GM23338 (cell line): ENCODE measurements at regions not wholly inside any gene's neighbourhood (a gene's known extent, or its start where the extent isn't known, plus 50 kb on each side); places are given as distances from the start of the nearest gene placed in this dataset.

Source experiments
- ATAC-seq: fragments of 200-7000 bp; cut with Tn5 transposase; 3 replicates; pipeline ENCODE4 v1.9.1; 2020
- DNase-seq: peaks from one replicate; pipeline ENCODE4 v3.0.0-alpha.2; 2015; ENCODE audit warnings: low spot score
- H2AFZ ChIP-seq: fragments of 200-600 bp; sonication (generic); 2 replicates; pipeline ENCODE4 v1.8.0; 2016; ENCODE audit warnings: antibody characterized with exemption, mild to moderate bottlenecking, moderate library complexity
- H3F3A ChIP-seq: fragments of 200-600 bp; sonication (generic); replicated peaks from 2 replicates; pipeline ENCODE4 v1.8.0; 2017; ENCODE audit warnings: antibody characterized with exemption, mixed run types, low read depth
- H3K27ac ChIP-seq: fragments of 200-600 bp; sonication (generic); 2 replicates; pipeline ENCODE4 v1.6.1; 2016; ENCODE audit warnings: low read depth
- H3K27me3 ChIP-seq: fragments of 200-600 bp; sonication (generic); 2 replicates; pipeline ENCODE4 v1.8.0; 2016; ENCODE audit warnings: mild to moderate bottlenecking, mixed run types, moderate library complexity; ENCODE audit not compliant: insufficient read depth
- H3K36me3 ChIP-seq: fragments of 200-600 bp; sonication (generic); 2 replicates; pipeline ENCODE4 v1.8.0; 2016; ENCODE audit warnings: mild to moderate bottlenecking; ENCODE audit not compliant: insufficient read depth
- H3K4me1 ChIP-seq: fragments of 200-600 bp; sonication (generic); 2 replicates; pipeline ENCODE4 v1.8.0; 2016; ENCODE audit warnings: mild to moderate bottlenecking, moderate library complexity; ENCODE audit not compliant: insufficient read depth
- H3K4me2 ChIP-seq: fragments of 200-600 bp; sonication (generic); 2 replicates; pipeline ENCODE4 v1.7.1; 2017; ENCODE audit warnings: mixed run types
- H3K4me3 ChIP-seq: fragments of 200-600 bp; sonication (generic); 2 replicates; pipeline ENCODE4 v1.6.1; 2016; ENCODE audit warnings: mixed run types
- H3K79me2 ChIP-seq: fragments of 200-600 bp; sonication (generic); replicated peaks from 2 replicates; pipeline ENCODE4 v1.8.0; 2017; ENCODE audit warnings: mild to moderate bottlenecking; ENCODE audit not compliant: insufficient read depth
- H3K9me2 ChIP-seq: fragments of 200-600 bp; sonication (generic); 2 replicates; pipeline ENCODE4 v1.8.0; 2017; ENCODE audit not compliant: insufficient read depth
- H4K20me1 ChIP-seq: fragments of 200-600 bp; sonication (generic); replicated peaks from 2 replicates; pipeline ENCODE4 v1.8.0; 2017; ENCODE audit warnings: mild to moderate bottlenecking; ENCODE audit not compliant: insufficient read depth
- H3K27ac Mint-ChIP-seq: 2 replicates; pipeline ENCODE4 v1.8.0; 2020; ENCODE audit warnings: inconsistent platforms, mild to moderate bottlenecking, moderate library complexity, mixed read lengths
- H3K27me3 Mint-ChIP-seq: 3 replicates; pipeline ENCODE4 v1.8.0; 2022; ENCODE audit warnings: low read depth, mild to moderate bottlenecking, moderate library complexity, mixed read lengths, inconsistent platforms; ENCODE audit not compliant: insufficient read depth, poor library complexity
- H3K36me3 Mint-ChIP-seq: 3 replicates; pipeline ENCODE4 v1.8.0; 2021; ENCODE audit warnings: low read depth, mild to moderate bottlenecking, inconsistent platforms, moderate library complexity, mixed read lengths
- H3K4me1 Mint-ChIP-seq: 3 replicates; pipeline ENCODE4 v1.8.0; 2020; ENCODE audit warnings: mild to moderate bottlenecking, inconsistent platforms, mixed read lengths
- H3K4me3 Mint-ChIP-seq: 3 replicates; pipeline ENCODE4 v1.8.0; 2021; ENCODE audit warnings: moderate library complexity, mild to moderate bottlenecking, inconsistent platforms, mixed read lengths
- H3K9me3 Mint-ChIP-seq: 3 replicates; pipeline ENCODE4 v1.8.0; 2020; ENCODE audit warnings: moderate library complexity, mild to moderate bottlenecking, inconsistent platforms, mixed read lengths
- EZH2 ChIP-seq: fragments of 200-600 bp; sonication (generic); IDR thresholded peaks from one replicate; pipeline ENCODE4 v1.8.0; 2017; ENCODE audit warnings: antibody characterized with exemption, mild to moderate bottlenecking, low read depth; ENCODE audit not compliant: unreplicated experiment
- EZH2phosphoT487 ChIP-seq: fragments of 200-600 bp; sonication (generic); IDR thresholded peaks from one replicate; pipeline ENCODE4 v1.8.1; 2018; ENCODE audit warnings: antibody characterized with exemption; ENCODE audit not compliant: unreplicated experiment
- NANOG ChIP-seq: IDR thresholded peaks from 2 replicates; pipeline ENCODE4 v1.6.1; 2016; ENCODE audit warnings: antibody characterized with exemption, borderline replicate concordance
- STAT1 ChIP-seq: IDR thresholded peaks from one replicate; pipeline ENCODE4 v1.6.1; 2016; ENCODE audit warnings: antibody characterized with exemption; ENCODE audit not compliant: unreplicated experiment
- ZNF331 ChIP-seq: fragments of 250-450 bp; sonication (Bioruptor Pico); IDR thresholded peaks from 2 replicates; pipeline ENCODE4 v1.5.0; 2020; ENCODE audit warnings: low read depth, mild to moderate bottlenecking, moderate library complexity
- TF ChIP-seq, protein P1 (sequence below): fragments of 250-450 bp; sonication (Bioruptor Pico); IDR thresholded peaks from 2 replicates; pipeline ENCODE4 v1.5.0; 2020; ENCODE audit warnings: mild to moderate bottlenecking, moderate library complexity
- TF ChIP-seq, protein P2 (sequence below): IDR thresholded peaks from 2 replicates; pipeline ENCODE4 v1.6.1; 2016; ENCODE audit warnings: antibody characterized with exemption
- TF ChIP-seq, protein P3 (sequence below), 2 experiments: fragments of 200-600 bp in 1 of 2; sonication (generic) in 1 of 2; conservative IDR thresholded peaks; 2 replicates each; pipeline versions ENCODE4 v1.5.1 to v1.6.1; 2016 to 2017; ENCODE audit warnings: antibody characterized with exemption in 2 of 2, low read depth in 2 of 2, mild to moderate bottlenecking in 2 of 2, moderate library complexity in 1 of 2

DNA sequence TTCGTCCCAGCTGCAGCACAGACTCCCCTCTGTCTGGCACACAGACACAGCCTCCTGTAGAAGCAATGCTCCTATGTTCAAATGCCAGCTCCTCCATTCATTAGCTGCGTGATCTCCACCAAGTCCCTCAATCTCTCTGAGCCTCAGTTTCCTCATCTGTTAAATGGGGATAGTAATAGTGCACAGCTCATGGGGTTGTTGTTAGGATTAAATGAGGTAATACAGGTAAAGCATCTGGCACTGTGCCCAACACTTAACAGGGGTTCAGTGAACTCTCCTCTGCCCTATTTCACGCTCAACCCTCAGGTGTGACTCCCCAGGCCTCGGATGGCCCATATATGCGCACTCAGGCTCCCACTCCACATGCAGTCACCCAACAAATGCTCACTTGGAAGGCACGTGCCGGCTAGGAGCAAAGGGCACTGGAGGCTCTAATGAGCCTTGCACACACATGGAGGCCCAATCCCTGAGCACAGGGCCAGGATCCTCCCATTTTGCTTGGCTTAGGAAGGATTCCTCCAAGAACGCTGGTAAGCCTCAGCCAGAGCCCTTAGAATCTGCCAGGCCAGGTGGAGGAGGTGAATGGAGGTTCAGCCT lies 176.0 kb upstream of the LINGO1 start:
- Histone ChIP-seq H3K4me2 (no peak overlapping the region), H4K20me1 (no peaks in the 10 kb centered on the region), H3K9me2 (no peaks in the 10 kb centered on the region), H2AFZ (no peak overlapping the region), H3K4me3 (no peak overlapping the region), H3K27me3 (no peaks in the 10 kb centered on the region), H3K4me1 (peaks cover 11% of the 10 kb centered on the region), H3K79me2 (no peaks in the 10 kb centered on the region), H3K36me3 (no peaks in the 10 kb centered on the region), H3F3A (no peaks in the 10 kb centered on the region), H3K27ac (no peak overlapping the region)
- no peaks in the 10 kb centered on the region for H3K36me3 Mint-ChIP-seq
- DNase-seq (no peak), ATAC-seq (no peak)
- H3K27me3 Mint-ChIP-seq = peaks cover 11% of the 10 kb centered on the region
- H3K4me1 Mint-ChIP-seq = peaks cover 26% of the 10 kb centered on the region
- H3K4me3 Mint-ChIP-seq = no peak overlapping the region
- no peak overlapping the region for H3K27ac Mint-ChIP-seq
- TF ChIP-seq NANOG (no peak), EZH2 (no peak), STAT1 (no peak)
- H3K9me3 Mint-ChIP-seq = no peaks in the 10 kb centered on the region

DNA sequence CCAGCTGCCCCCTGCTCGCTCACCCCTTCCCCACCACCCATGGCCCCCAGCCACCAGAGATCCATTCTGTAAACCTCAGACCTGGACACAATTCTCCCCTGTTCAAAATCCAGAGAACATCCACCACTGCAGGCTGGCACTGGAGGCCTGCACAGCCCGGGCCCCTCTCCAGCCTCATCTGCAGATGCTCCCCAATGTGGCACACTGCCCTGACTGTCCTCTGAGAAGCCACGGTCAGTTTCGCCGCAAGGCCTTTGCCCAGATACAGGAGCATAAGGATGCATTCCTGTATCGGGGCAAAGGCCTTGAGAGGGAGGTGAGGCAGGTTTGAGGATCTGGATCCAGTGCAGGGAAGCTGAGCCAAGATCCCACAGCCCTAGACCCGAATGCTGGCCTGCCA lies 175.4 kb upstream of the LINGO1 start:
- no peak overlapping the region for H3K4me3 Mint-ChIP-seq
- no peak overlapping the region for H2AFZ ChIP-seq
- DNase-seq (no peak), ATAC-seq (no peak)
- H4K20me1 ChIP-seq = no peaks in the 10 kb centered on the region
- no peak overlapping the region for H3K4me2 ChIP-seq
- H3K27me3 ChIP-seq = no peaks in the 10 kb centered on the region
- H3K4me1 ChIP-seq = peaks cover 11% of the 10 kb centered on the region
- H3K9me2 ChIP-seq = no peaks in the 10 kb centered on the region
- no peak for TF ChIP-seq EZH2phosphoT487
- H3F3A ChIP-seq = no peaks in the 10 kb centered on the region
- H3K79me2 ChIP-seq = no peaks in the 10 kb centered on the region
- no peak overlapping the region for H3K27ac Mint-ChIP-seq
- H3K36me3 ChIP-seq = no peaks in the 10 kb centered on the region
- H3K4me3 ChIP-seq = no peak overlapping the region
- H3K27ac ChIP-seq = no peak overlapping the region
- no peaks in the 10 kb centered on the region for H3K9me3 Mint-ChIP-seq
- H3K27me3 Mint-ChIP-seq = peaks cover 11% of the 10 kb centered on the region
- H3K36me3 Mint-ChIP-seq = no peaks in the 10 kb centered on the region
- H3K4me1 Mint-ChIP-seq = peaks cover 32% of the 10 kb centered on the region

DNA sequence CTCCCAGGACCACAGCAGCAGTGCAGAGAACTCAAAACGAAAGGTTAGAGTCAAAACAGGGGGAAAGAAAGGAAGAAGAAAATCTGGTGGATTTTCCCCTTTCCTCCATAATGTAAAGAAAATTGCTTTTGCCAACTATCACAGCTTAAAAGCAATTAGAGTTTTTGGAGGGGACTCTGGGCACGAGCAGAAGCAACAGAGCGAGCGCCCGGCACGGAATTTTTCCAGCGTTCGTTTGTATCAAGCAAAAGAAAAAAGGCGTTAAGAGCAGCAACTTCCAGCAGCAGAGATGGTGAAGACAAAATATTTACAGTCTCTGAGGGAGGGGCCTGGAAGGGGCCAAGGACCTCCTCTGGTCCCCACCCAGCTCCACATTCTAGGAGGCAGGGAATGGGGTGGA lies 174.9 kb upstream of the LINGO1 start:
- H3K4me2 ChIP-seq = no peak overlapping the region
- H3K79me2 ChIP-seq = no peaks in the 10 kb centered on the region
- H2AFZ ChIP-seq = no peak overlapping the region
- no peaks in the 10 kb centered on the region for H3K9me3 Mint-ChIP-seq
- DNase-seq = no peak
- H3K27ac Mint-ChIP-seq = no peak overlapping the region
- no peaks in the 10 kb centered on the region for H3K36me3 ChIP-seq
- no peak for ATAC-seq
- H3K4me1 ChIP-seq = peaks cover 11% of the 10 kb centered on the region
- H3K27ac ChIP-seq = no peak overlapping the region
- H3K27me3 Mint-ChIP-seq = peaks cover 16% of the 10 kb centered on the region
- no peaks in the 10 kb centered on the region for H3K27me3 ChIP-seq
- no peaks in the 10 kb centered on the region for H3F3A ChIP-seq
- H4K20me1 ChIP-seq = no peaks in the 10 kb centered on the region
- no peak overlapping the region for H3K4me3 ChIP-seq
- H3K4me3 Mint-ChIP-seq = no peak overlapping the region
- no peaks in the 10 kb centered on the region for H3K9me2 ChIP-seq
- H3K36me3 Mint-ChIP-seq = no peaks in the 10 kb centered on the region
- H3K4me1 Mint-ChIP-seq = peaks cover 34% of the 10 kb centered on the region
- TF ChIP-seq, protein P1, sequence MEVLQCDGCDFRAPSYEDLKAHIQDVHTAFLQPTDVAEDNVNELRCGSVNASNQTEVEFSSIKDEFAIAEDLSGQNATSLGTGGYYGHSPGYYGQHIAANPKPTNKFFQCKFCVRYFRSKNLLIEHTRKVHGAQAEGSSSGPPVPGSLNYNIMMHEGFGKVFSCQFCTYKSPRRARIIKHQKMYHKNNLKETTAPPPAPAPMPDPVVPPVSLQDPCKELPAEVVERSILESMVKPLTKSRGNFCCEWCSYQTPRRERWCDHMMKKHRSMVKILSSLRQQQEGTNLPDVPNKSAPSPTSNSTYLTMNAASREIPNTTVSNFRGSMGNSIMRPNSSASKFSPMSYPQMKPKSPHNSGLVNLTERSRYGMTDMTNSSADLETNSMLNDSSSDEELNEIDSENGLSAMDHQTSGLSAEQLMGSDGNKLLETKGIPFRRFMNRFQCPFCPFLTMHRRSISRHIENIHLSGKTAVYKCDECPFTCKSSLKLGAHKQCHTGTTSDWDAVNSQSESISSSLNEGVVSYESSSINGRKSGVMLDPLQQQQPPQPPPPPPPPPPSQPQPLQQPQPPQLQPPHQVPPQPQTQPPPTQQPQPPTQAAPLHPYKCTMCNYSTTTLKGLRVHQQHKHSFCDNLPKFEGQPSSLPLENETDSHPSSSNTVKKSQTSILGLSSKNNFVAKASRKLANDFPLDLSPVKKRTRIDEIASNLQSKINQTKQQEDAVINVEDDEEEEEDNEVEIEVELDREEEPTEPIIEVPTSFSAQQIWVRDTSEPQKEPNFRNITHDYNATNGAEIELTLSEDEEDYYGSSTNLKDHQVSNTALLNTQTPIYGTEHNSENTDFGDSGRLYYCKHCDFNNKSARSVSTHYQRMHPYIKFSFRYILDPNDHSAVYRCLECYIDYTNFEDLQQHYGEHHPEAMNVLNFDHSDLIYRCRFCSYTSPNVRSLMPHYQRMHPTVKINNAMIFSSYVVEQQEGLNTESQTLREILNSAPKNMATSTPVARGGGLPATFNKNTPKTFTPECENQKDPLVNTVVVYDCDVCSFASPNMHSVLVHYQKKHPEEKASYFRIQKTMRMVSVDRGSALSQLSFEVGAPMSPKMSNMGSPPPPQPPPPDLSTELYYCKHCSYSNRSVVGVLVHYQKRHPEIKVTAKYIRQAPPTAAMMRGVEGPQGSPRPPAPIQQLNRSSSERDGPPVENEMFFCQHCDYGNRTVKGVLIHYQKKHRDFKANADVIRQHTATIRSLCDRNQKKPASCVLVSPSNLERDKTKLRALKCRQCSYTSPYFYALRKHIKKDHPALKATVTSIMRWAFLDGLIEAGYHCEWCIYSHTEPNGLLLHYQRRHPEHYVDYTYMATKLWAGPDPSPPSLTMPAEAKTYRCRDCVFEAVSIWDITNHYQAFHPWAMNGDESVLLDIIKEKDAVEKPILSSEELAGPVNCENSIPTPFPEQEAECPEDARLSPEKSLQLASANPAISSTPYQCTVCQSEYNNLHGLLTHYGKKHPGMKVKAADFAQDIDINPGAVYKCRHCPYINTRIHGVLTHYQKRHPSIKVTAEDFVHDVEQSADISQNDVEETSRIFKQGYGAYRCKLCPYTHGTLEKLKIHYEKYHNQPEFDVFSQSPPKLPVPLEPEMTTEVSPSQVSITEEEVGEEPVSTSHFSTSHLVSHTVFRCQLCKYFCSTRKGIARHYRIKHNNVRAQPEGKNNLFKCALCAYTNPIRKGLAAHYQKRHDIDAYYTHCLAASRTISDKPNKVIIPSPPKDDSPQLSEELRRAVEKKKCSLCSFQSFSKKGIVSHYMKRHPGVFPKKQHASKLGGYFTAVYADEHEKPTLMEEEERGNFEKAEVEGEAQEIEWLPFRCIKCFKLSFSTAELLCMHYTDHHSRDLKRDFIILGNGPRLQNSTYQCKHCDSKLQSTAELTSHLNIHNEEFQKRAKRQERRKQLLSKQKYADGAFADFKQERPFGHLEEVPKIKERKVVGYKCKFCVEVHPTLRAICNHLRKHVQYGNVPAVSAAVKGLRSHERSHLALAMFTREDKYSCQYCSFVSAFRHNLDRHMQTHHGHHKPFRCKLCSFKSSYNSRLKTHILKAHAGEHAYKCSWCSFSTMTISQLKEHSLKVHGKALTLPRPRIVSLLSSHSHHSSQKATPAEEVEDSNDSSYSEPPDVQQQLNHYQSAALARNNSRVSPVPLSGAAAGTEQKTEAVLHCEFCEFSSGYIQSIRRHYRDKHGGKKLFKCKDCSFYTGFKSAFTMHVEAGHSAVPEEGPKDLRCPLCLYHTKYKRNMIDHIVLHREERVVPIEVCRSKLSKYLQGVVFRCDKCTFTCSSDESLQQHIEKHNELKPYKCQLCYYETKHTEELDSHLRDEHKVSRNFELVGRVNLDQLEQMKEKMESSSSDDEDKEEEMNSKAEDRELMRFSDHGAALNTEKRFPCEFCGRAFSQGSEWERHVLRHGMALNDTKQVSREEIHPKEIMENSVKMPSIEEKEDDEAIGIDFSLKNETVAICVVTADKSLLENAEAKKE = no peak
- TF ChIP-seq EZH2 (no peak), STAT1 (no peak), ZNF331 (CRISPR knock-in tag) (no peak)
- TF ChIP-seq, protein P2, sequence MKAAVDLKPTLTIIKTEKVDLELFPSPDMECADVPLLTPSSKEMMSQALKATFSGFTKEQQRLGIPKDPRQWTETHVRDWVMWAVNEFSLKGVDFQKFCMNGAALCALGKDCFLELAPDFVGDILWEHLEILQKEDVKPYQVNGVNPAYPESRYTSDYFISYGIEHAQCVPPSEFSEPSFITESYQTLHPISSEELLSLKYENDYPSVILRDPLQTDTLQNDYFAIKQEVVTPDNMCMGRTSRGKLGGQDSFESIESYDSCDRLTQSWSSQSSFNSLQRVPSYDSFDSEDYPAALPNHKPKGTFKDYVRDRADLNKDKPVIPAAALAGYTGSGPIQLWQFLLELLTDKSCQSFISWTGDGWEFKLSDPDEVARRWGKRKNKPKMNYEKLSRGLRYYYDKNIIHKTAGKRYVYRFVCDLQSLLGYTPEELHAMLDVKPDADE = no peak
- TF ChIP-seq, protein P3, sequence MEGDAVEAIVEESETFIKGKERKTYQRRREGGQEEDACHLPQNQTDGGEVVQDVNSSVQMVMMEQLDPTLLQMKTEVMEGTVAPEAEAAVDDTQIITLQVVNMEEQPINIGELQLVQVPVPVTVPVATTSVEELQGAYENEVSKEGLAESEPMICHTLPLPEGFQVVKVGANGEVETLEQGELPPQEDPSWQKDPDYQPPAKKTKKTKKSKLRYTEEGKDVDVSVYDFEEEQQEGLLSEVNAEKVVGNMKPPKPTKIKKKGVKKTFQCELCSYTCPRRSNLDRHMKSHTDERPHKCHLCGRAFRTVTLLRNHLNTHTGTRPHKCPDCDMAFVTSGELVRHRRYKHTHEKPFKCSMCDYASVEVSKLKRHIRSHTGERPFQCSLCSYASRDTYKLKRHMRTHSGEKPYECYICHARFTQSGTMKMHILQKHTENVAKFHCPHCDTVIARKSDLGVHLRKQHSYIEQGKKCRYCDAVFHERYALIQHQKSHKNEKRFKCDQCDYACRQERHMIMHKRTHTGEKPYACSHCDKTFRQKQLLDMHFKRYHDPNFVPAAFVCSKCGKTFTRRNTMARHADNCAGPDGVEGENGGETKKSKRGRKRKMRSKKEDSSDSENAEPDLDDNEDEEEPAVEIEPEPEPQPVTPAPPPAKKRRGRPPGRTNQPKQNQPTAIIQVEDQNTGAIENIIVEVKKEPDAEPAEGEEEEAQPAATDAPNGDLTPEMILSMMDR (conservative IDR thresholded peaks at IDR 0.05; ENCODE audit: low read depth in 2 of 2) = no peak
